C4-2B (cell line): ENCODE measurements at regions not wholly inside any gene's neighbourhood (a gene's known extent, or its start where the extent isn't known, plus 50 kb on each side); places are given as distances from the start of the nearest gene placed in this dataset.

Source experiments
- ZFX ChIP-seq: fragments of 450-650 bp; IDR thresholded peaks from 2 replicates; pipeline ENCODE4 v1.6.1; 2017
- TF ChIP-seq, protein P1 (sequence below): fragments of 450-650 bp; conservative IDR thresholded peaks from 2 replicates; pipeline ENCODE4 v1.5.1; 2017; ENCODE audit warnings: mild to moderate bottlenecking

GRCh38 chr9:2286333-2286705 lies 271.2 kb downstream of the SMARCA2 start:
- TF ChIP-seq, protein P1, sequence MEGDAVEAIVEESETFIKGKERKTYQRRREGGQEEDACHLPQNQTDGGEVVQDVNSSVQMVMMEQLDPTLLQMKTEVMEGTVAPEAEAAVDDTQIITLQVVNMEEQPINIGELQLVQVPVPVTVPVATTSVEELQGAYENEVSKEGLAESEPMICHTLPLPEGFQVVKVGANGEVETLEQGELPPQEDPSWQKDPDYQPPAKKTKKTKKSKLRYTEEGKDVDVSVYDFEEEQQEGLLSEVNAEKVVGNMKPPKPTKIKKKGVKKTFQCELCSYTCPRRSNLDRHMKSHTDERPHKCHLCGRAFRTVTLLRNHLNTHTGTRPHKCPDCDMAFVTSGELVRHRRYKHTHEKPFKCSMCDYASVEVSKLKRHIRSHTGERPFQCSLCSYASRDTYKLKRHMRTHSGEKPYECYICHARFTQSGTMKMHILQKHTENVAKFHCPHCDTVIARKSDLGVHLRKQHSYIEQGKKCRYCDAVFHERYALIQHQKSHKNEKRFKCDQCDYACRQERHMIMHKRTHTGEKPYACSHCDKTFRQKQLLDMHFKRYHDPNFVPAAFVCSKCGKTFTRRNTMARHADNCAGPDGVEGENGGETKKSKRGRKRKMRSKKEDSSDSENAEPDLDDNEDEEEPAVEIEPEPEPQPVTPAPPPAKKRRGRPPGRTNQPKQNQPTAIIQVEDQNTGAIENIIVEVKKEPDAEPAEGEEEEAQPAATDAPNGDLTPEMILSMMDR = no peak
- TF ChIP-seq ZFX = no peak
